ENCODE measurements at regions not wholly inside any gene's neighbourhood (a gene's known extent, or its start where the extent isn't known, plus 50 kb on each side); places are given as distances from the start of the nearest gene placed in this dataset.
"Not testable (repeated sequence)": the region's sequence is repeated elsewhere in the genome, so short reads cannot be mapped to it uniquely, and the experiment has no call there.

DNA sequence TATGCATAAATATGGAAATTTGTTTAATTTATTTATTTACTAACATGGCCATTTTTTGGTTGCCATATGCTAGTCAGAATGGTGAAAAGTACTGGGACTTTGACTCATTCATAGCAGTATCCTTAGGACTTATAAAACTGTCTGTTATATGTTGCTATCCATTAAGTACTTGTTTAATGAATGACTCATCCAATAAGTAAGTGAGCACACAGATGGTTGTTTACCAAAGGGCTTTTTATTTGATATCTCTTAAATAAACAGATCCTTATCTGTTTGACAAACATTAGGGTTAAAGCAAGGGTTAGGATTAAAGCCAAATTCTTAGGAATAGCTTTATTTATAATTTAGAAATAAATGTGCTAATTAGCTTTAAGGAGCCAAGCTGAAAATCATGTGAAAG is 183.4 kb downstream of the FBXO4 start:
- TF ChIP-seq, protein P1, sequence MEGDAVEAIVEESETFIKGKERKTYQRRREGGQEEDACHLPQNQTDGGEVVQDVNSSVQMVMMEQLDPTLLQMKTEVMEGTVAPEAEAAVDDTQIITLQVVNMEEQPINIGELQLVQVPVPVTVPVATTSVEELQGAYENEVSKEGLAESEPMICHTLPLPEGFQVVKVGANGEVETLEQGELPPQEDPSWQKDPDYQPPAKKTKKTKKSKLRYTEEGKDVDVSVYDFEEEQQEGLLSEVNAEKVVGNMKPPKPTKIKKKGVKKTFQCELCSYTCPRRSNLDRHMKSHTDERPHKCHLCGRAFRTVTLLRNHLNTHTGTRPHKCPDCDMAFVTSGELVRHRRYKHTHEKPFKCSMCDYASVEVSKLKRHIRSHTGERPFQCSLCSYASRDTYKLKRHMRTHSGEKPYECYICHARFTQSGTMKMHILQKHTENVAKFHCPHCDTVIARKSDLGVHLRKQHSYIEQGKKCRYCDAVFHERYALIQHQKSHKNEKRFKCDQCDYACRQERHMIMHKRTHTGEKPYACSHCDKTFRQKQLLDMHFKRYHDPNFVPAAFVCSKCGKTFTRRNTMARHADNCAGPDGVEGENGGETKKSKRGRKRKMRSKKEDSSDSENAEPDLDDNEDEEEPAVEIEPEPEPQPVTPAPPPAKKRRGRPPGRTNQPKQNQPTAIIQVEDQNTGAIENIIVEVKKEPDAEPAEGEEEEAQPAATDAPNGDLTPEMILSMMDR (conservative IDR thresholded peaks at IDR 0.05 in 1 of 2, IDR thresholded peaks at IDR 0.05 in 1 of 2; ENCODE audit: low read depth in 1 of 2, low read length in 2 of 2), result no peak
- TF ChIP-seq EZH2 (IDR thresholded peaks at IDR 0.05; ENCODE audit: low read length, missing control alignments), result no peak
- no peak for DNase-seq (ENCODE audit: low read depth in 2 of 2)
- no peaks in the 10 kb centered on the region for H3K4me1 ChIP-seq (ENCODE audit: control insufficient read depth, extremely low read depth, insufficient read depth, low read length)

GRCh38 chr5:42109006-42109572 is 184.0 kb downstream of the FBXO4 start:
- H3K4me2 ChIP-seq (ENCODE audit: extremely low read depth, insufficient read depth, low read length), result no peak overlapping the region
- no peak for DNase-seq (ENCODE audit: low read depth in 2 of 2)

More for the DNA sequence above, 183.4 kb downstream of the FBXO4 start:
- Histone ChIP-seq H3K79me2 (ENCODE audit: control insufficient read depth, insufficient read depth, low read length) (no peaks in the 10 kb centered on the region), H4K20me1 (ENCODE audit: control insufficient read depth, extremely low read depth, insufficient read depth, low read length) (no peaks in the 10 kb centered on the region), H3K36me3 (ENCODE audit: control insufficient read depth, insufficient read depth, low read length) (no peaks in the 10 kb centered on the region), H2AFZ (ENCODE audit: low read length) (no peak overlapping the region), H3K4me3 (replicated peaks in 1 of 4; ENCODE audit: control extremely low read depth in 1 of 4, insufficient read depth in 1 of 4, low read depth in 3 of 4, low read length in 4 of 4) (no peak overlapping the region), H3K9ac (ENCODE audit: insufficient read depth, low read length) (no peak overlapping the region), H3K4me2 (ENCODE audit: extremely low read depth, insufficient read depth, low read length) (no peak overlapping the region), H3K27ac (ENCODE audit: insufficient read depth, low read length) (no peak overlapping the region), H3K27me3 (ENCODE audit: control insufficient read depth, insufficient read depth, low read length) (no peaks in the 10 kb centered on the region), H3K9me3 (ENCODE audit: control insufficient read depth, insufficient read depth, low read depth, low read length) (no peaks in the 10 kb centered on the region)

GRCh38 chr5:42115721-42116120 is 190.6 kb downstream of the FBXO4 start:
- not testable (repeated sequence) for H3K4me3 ChIP-seq (replicated peaks in 1 of 4; ENCODE audit: control extremely low read depth in 1 of 4, insufficient read depth in 1 of 4, low read depth in 3 of 4, low read length in 4 of 4); H3K27me3 ChIP-seq (ENCODE audit: control insufficient read depth, insufficient read depth, low read length); DNase-seq (ENCODE audit: low read depth in 2 of 2); H3K4me2 ChIP-seq (ENCODE audit: extremely low read depth, insufficient read depth, low read length); H4K20me1 ChIP-seq (ENCODE audit: control insufficient read depth, extremely low read depth, insufficient read depth, low read length); H2AFZ ChIP-seq (ENCODE audit: low read length); H3K4me1 ChIP-seq (ENCODE audit: control insufficient read depth, extremely low read depth, insufficient read depth, low read length); H3K27ac ChIP-seq (ENCODE audit: insufficient read depth, low read length); H3K9me3 ChIP-seq (ENCODE audit: control insufficient read depth, insufficient read depth, low read depth, low read length); H3K36me3 ChIP-seq (ENCODE audit: control insufficient read depth, insufficient read depth, low read length); H3K9ac ChIP-seq (ENCODE audit: insufficient read depth, low read length); H3K79me2 ChIP-seq (ENCODE audit: control insufficient read depth, insufficient read depth, low read length)

More at GRCh38 chr5:42109006-42109572, 184.0 kb downstream of the FBXO4 start:
- Histone ChIP-seq H4K20me1 (ENCODE audit: control insufficient read depth, extremely low read depth, insufficient read depth, low read length) (no peaks in the 10 kb centered on the region), H3K36me3 (ENCODE audit: control insufficient read depth, insufficient read depth, low read length) (no peaks in the 10 kb centered on the region), H2AFZ (ENCODE audit: low read length) (no peak overlapping the region), H3K9ac (ENCODE audit: insufficient read depth, low read length) (no peak overlapping the region), H3K4me3 (replicated peaks in 1 of 4; ENCODE audit: control extremely low read depth in 1 of 4, insufficient read depth in 1 of 4, low read depth in 3 of 4, low read length in 4 of 4) (no peak overlapping the region), H3K79me2 (ENCODE audit: control insufficient read depth, insufficient read depth, low read length) (no peaks in the 10 kb centered on the region), H3K27me3 (ENCODE audit: control insufficient read depth, insufficient read depth, low read length) (no peaks in the 10 kb centered on the region), H3K27ac (ENCODE audit: insufficient read depth, low read length) (no peak overlapping the region), H3K9me3 (ENCODE audit: control insufficient read depth, insufficient read depth, low read depth, low read length) (no peaks in the 10 kb centered on the region), H3K4me1 (ENCODE audit: control insufficient read depth, extremely low read depth, insufficient read depth, low read length) (no peaks in the 10 kb centered on the region)
- no peak for TF ChIP-seq EZH2 (IDR thresholded peaks at IDR 0.05; ENCODE audit: low read length, missing control alignments)
- TF ChIP-seq, protein P1 (conservative IDR thresholded peaks at IDR 0.05 in 1 of 2, IDR thresholded peaks at IDR 0.05 in 1 of 2; ENCODE audit: low read depth in 1 of 2, low read length in 2 of 2), result no peak

Measured in fibroblast of lung (primary cell).